Liver (tissue), 8 donors: ENCODE measurements at regions not wholly inside any gene's neighbourhood (a gene's known extent, or its start where the extent isn't known, plus 50 kb on each side); places are given as distances from the start of the nearest gene placed in this dataset.

Experiments used
- DNase-seq: peaks from one replicate; pipeline ENCODE4 v3.0.0-alpha.2; 2017; ENCODE audit warnings: low spot score
- H3K27ac ChIP-seq, 2 donors: one replicate each; pipeline ENCODE4 v1.7.0; 2013; ENCODE audit warnings: inconsistent platforms in 2 of 2, low read length in 2 of 2, control low read depth in 1 of 2, low read depth in 1 of 2, mild to moderate bottlenecking in 1 of 2
- H3K27me3 ChIP-seq, 4 donors: one replicate each; pipeline versions ENCODE4 v1.6.1 to v1.7.0; 2013; ENCODE audit warnings: low read length in 3 of 4, inconsistent platforms in 1 of 4, mild to moderate bottlenecking in 1 of 4, moderate library complexity in 1 of 4; ENCODE audit not compliant: control insufficient read depth in 4 of 4, insufficient read depth in 4 of 4
- H3K36me3 ChIP-seq, 4 donors: one replicate each; pipeline versions ENCODE4 v1.6.1 to v1.7.0; 2013; ENCODE audit warnings: low read length in 3 of 4, mild to moderate bottlenecking in 3 of 4, low read depth in 1 of 4, moderate library complexity in 1 of 4; ENCODE audit not compliant: control insufficient read depth in 4 of 4, insufficient read depth in 3 of 4
- H3K4me1 ChIP-seq, 4 donors: one replicate each; pipeline versions ENCODE4 v1.6.1 to v1.7.0; 2013; ENCODE audit warnings: low read length in 3 of 4, mild to moderate bottlenecking in 3 of 4, moderate library complexity in 1 of 4; ENCODE audit not compliant: control insufficient read depth in 4 of 4, insufficient read depth in 4 of 4
- H3K4me3 ChIP-seq, 3 donors: one replicate each; pipeline versions ENCODE4 v1.6.1 to v1.7.0; 2013; ENCODE audit warnings: low read length in 3 of 3, control low read depth in 1 of 3, low read depth in 1 of 3, mild to moderate bottlenecking in 1 of 3
- H3K9ac ChIP-seq, 2 donors: one replicate each; pipeline ENCODE4 v1.7.0; 2013; ENCODE audit warnings: low read length in 2 of 2, mild to moderate bottlenecking in 2 of 2, moderate library complexity in 2 of 2, control low read depth in 1 of 2, low read depth in 1 of 2
- H3K9me3 ChIP-seq, 4 donors: one replicate each; pipeline versions ENCODE4 v1.6.1 to v1.7.0; 2013; ENCODE audit warnings: low read length in 3 of 4; ENCODE audit not compliant: control insufficient read depth in 4 of 4
- EGR1 ChIP-seq, 2 donors: IDR thresholded peaks; 2 replicates each; pipeline ENCODE4 v1.6.1; 2016 to 2018; ENCODE audit warnings: antibody characterized with exemption in 2 of 2, low read depth in 2 of 2
- GABPA ChIP-seq, 2 donors: IDR thresholded peaks in 1 of 2; conservative IDR thresholded peaks in 1 of 2; 2 replicates each; pipeline ENCODE4 v1.6.1; 2016; ENCODE audit warnings: antibody characterized with exemption in 2 of 2, mild to moderate bottlenecking in 1 of 2, moderate library complexity in 1 of 2
- HNF4A ChIP-seq, 2 donors: conservative IDR thresholded peaks; 2 replicates each; pipeline ENCODE4 v1.6.1; 2016; ENCODE audit warnings: antibody characterized with exemption in 2 of 2, mild to moderate bottlenecking in 2 of 2
- HNF4G ChIP-seq: IDR thresholded peaks from 2 replicates; pipeline ENCODE4 v1.6.1; 2016; ENCODE audit warnings: antibody characterized with exemption
- JUND ChIP-seq, 2 donors: IDR thresholded peaks; 2 replicates each; pipeline ENCODE4 v1.6.1; 2016; ENCODE audit warnings: antibody characterized with exemption in 2 of 2
- RAD21 ChIP-seq, 2 donors: IDR thresholded peaks; 2 replicates each; pipeline ENCODE4 v1.6.1; 2016; ENCODE audit warnings: antibody characterized with exemption in 2 of 2, mild to moderate bottlenecking in 2 of 2
- RXRA ChIP-seq, 2 donors: IDR thresholded peaks; 2 replicates each; pipeline ENCODE4 v1.6.1; 2017 to 2018; ENCODE audit warnings: antibody characterized with exemption in 2 of 2, mild to moderate bottlenecking in 1 of 2
- SP1 ChIP-seq: IDR thresholded peaks from 2 replicates; pipeline ENCODE4 v1.6.1; 2018; ENCODE audit warnings: antibody characterized with exemption, mild to moderate bottlenecking
- TAF1 ChIP-seq: conservative IDR thresholded peaks from 2 replicates; pipeline ENCODE4 v1.6.1; 2016; ENCODE audit warnings: antibody characterized with exemption, mild to moderate bottlenecking
- YY1 ChIP-seq: IDR thresholded peaks from 2 replicates; pipeline ENCODE4 v1.6.1; 2016; ENCODE audit warnings: antibody characterized with exemption, mild to moderate bottlenecking
- WGBS: extraction: QIAGEN DNeasy Blood & Tissue Kit; methylation state at CpG from one replicate; pipeline ENCODE4 v1.1.7; 2013; 5-methylcytosine and 5-hydroxymethylcytosine counted together
- TF ChIP-seq, protein P1 (sequence below): IDR thresholded peaks from 2 replicates; pipeline ENCODE4 v1.6.1; 2016; ENCODE audit warnings: antibody characterized with exemption
- TF ChIP-seq, protein P2 (sequence below): IDR thresholded peaks from 2 replicates; pipeline ENCODE4 v1.6.1; 2016; ENCODE audit warnings: antibody characterized with exemption
- TF ChIP-seq, protein P3 (sequence below): IDR thresholded peaks from 2 replicates; pipeline ENCODE4 v1.6.1; 2016; ENCODE audit warnings: antibody characterized with exemption
- TF ChIP-seq, protein P4 (sequence below): IDR thresholded peaks from 2 replicates; pipeline ENCODE4 v1.6.1; 2016; ENCODE audit warnings: antibody characterized with exemption, mild to moderate bottlenecking
- TF ChIP-seq, protein P5 (sequence below): fragments of 150-350 bp; IDR thresholded peaks from 2 replicates; pipeline ENCODE4 v1.5.1; 2017; ENCODE audit warnings: improper control_type of control experiment, low read depth, low read length; ENCODE audit not compliant: missing input control
- donor health status: healthy.
- donor health status: healthy.
- donor health status: healthy.
- donor health status: healthy.
- donor health status: healthy.

DNA sequence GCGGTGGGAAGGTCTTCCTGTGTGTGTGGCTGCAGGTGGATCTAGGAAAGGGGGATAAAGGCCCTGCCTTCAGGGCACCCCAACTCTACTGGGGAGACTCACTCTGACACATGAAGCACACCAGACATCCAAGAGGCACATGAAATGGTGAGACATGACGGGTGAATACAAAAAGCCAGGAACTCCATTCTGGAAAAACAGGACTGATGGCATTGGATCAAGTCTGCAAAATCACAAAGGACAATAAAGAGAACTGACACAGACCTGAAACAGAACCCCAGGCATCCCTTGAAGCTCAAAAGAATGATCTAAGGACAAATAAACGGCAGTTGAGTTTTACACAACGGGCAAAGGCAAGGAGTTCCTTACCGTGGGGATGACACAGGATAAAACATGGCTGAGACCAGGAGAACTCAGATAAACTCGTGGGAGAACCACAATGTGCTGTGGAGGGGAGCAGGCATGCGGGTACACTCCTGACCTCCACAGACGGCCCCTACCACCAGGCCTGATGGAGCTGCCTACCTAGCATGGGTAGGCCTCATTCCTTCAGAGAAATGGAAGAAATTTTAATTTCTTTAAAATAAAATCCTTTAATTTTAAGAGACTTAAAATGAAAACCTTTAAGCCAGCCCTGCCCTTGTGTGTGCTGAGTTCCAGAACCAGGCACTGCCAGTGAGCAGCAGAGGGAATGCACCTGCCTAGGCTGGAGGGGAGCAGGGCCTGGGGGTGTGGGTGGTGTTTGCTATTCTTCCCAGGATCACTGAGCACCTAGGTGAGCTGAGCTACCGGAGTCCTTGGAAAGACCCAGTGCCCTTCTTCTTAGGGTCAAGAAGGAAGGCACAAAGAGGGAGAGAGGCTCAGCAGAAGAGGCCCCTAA lies 100.1 kb downstream of the SINHCAF start (continued):
- TF ChIP-seq, protein P1, sequence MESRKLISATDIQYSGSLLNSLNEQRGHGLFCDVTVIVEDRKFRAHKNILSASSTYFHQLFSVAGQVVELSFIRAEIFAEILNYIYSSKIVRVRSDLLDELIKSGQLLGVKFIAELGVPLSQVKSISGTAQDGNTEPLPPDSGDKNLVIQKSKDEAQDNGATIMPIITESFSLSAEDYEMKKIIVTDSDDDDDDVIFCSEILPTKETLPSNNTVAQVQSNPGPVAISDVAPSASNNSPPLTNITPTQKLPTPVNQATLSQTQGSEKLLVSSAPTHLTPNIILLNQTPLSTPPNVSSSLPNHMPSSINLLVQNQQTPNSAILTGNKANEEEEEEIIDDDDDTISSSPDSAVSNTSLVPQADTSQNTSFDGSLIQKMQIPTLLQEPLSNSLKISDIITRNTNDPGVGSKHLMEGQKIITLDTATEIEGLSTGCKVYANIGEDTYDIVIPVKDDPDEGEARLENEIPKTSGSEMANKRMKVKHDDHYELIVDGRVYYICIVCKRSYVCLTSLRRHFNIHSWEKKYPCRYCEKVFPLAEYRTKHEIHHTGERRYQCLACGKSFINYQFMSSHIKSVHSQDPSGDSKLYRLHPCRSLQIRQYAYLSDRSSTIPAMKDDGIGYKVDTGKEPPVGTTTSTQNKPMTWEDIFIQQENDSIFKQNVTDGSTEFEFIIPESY, result no peak
- TF ChIP-seq GABPA (IDR thresholded peaks at IDR 0.05 in 1 of 2, conservative IDR thresholded peaks at IDR 0.05 in 1 of 2), result no peak

DNA sequence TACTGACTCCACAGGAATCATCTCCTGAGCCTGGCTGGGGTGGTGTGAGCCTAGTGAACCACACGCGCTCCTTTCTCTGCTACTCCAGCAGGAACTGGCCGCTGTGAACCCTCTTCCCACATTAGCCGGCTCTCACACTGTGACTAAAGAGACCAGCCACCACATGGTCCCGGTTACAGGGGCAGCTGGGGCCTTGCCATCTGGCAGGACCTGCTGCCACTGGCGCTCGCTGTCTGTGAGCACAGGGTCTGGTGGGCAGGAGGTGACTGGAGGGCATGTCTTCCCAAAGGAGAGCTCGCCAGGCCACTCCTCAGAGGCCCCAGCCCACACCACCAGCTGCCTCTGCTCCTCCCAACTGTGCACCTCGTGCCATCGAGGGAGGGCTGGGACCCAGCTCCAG lies 99.3 kb downstream of the SINHCAF start:
- TF ChIP-seq, protein P2, sequence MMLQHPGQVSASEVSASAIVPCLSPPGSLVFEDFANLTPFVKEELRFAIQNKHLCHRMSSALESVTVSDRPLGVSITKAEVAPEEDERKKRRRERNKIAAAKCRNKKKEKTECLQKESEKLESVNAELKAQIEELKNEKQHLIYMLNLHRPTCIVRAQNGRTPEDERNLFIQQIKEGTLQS, result no peak
- TF ChIP-seq RAD21 (IDR thresholded peaks at IDR 0.05), result no peak
- no peak for TF ChIP-seq GABPA (IDR thresholded peaks at IDR 0.05 in 1 of 2, conservative IDR thresholded peaks at IDR 0.05 in 1 of 2)
- TF ChIP-seq RXRA (IDR thresholded peaks at IDR 0.05), result no peak
- TF ChIP-seq JUND (IDR thresholded peaks at IDR 0.05), result no peak
- TF ChIP-seq, protein P3, sequence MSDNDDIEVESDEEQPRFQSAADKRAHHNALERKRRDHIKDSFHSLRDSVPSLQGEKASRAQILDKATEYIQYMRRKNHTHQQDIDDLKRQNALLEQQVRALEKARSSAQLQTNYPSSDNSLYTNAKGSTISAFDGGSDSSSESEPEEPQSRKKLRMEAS, result no peak
- TF ChIP-seq, protein P4, sequence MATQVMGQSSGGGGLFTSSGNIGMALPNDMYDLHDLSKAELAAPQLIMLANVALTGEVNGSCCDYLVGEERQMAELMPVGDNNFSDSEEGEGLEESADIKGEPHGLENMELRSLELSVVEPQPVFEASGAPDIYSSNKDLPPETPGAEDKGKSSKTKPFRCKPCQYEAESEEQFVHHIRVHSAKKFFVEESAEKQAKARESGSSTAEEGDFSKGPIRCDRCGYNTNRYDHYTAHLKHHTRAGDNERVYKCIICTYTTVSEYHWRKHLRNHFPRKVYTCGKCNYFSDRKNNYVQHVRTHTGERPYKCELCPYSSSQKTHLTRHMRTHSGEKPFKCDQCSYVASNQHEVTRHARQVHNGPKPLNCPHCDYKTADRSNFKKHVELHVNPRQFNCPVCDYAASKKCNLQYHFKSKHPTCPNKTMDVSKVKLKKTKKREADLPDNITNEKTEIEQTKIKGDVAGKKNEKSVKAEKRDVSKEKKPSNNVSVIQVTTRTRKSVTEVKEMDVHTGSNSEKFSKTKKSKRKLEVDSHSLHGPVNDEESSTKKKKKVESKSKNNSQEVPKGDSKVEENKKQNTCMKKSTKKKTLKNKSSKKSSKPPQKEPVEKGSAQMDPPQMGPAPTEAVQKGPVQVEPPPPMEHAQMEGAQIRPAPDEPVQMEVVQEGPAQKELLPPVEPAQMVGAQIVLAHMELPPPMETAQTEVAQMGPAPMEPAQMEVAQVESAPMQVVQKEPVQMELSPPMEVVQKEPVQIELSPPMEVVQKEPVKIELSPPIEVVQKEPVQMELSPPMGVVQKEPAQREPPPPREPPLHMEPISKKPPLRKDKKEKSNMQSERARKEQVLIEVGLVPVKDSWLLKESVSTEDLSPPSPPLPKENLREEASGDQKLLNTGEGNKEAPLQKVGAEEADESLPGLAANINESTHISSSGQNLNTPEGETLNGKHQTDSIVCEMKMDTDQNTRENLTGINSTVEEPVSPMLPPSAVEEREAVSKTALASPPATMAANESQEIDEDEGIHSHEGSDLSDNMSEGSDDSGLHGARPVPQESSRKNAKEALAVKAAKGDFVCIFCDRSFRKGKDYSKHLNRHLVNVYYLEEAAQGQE, result no peak
- TF ChIP-seq TAF1, result no peak
- TF ChIP-seq HNF4G, result no peak
- no peak for TF ChIP-seq EGR1 (IDR thresholded peaks at IDR 0.05; ENCODE audit: low read depth in 2 of 2)
- TF ChIP-seq, protein P5, sequence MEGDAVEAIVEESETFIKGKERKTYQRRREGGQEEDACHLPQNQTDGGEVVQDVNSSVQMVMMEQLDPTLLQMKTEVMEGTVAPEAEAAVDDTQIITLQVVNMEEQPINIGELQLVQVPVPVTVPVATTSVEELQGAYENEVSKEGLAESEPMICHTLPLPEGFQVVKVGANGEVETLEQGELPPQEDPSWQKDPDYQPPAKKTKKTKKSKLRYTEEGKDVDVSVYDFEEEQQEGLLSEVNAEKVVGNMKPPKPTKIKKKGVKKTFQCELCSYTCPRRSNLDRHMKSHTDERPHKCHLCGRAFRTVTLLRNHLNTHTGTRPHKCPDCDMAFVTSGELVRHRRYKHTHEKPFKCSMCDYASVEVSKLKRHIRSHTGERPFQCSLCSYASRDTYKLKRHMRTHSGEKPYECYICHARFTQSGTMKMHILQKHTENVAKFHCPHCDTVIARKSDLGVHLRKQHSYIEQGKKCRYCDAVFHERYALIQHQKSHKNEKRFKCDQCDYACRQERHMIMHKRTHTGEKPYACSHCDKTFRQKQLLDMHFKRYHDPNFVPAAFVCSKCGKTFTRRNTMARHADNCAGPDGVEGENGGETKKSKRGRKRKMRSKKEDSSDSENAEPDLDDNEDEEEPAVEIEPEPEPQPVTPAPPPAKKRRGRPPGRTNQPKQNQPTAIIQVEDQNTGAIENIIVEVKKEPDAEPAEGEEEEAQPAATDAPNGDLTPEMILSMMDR, result no peak
- TF ChIP-seq SP1, result no peak
- no peak for TF ChIP-seq HNF4A (conservative IDR thresholded peaks at IDR 0.05)
- TF ChIP-seq, protein P1, result no peak
- no peak for TF ChIP-seq YY1
- peaks cover 3 to 13% (median 10%) of the 10 kb centered on the region in 4 donors for H3K4me1 ChIP-seq
- DNase-seq, result no peak
- H3K27me3 ChIP-seq, result no peaks in the 10 kb centered on the region
- H3K27ac ChIP-seq, result no peak overlapping the region
- no peak overlapping the region for H3K4me3 ChIP-seq
- no peak overlapping the region for H3K9ac ChIP-seq
- WGBS, result 92% methylated on average over 10 of the region's 10 CpGs
- no peaks in the 10 kb centered on the region for H3K9me3 ChIP-seq
- H3K36me3 ChIP-seq, result no peaks in the 10 kb centered on the region
